ENCODE measurements at regions not wholly inside any gene's neighbourhood (a gene's known extent, or its start where the extent isn't known, plus 50 kb on each side); places are given as distances from the start of the nearest gene placed in this dataset.

DNA sequence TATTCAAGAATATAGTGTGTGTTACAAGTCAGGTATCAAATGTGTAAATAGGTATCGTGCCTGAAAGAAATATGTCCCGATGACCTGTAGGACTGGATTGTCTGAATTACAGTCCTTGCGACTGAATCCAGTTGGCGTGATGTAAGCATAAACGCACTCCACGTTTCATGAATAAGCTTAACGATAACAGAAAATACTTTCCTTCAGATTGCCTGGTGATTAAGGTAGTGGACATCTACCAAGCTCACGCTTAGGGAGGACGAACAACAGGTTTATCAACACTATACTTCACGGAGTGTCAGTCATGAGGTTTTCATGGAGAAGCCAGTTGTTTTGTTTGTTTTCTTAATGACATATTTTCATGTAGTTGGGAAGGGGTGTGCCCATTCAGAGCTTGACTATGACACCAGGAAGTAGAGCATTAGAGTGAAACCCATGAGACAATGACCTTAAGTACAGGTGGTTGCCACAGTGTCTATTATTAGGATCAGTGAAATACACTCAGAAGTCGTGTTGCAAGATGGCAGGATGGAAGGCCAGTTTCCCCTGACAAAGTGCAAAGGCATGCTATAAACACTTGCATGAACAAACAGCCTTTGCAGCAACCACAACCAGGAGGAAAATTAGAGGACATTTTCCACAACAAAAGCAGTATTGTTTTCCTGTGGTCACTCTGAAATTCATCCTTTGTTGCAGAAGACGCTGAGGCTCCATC, 305.8 kb upstream of the PRDM1 start:
- no peaks in the 10 kb centered on the region for H3K36me3 ChIP-seq
- no peak overlapping the region for H3K4me3 ChIP-seq
- peaks cover 4% of the 10 kb centered on the region for H3K9me3 ChIP-seq
- ATAC-seq: no peak
- DNase-seq: no peak
- no peaks in the 10 kb centered on the region for H3K27me3 ChIP-seq (ENCODE audit: low read depth)
- H3K4me1 ChIP-seq: no peaks in the 10 kb centered on the region
- TF ChIP-seq, protein P1, sequence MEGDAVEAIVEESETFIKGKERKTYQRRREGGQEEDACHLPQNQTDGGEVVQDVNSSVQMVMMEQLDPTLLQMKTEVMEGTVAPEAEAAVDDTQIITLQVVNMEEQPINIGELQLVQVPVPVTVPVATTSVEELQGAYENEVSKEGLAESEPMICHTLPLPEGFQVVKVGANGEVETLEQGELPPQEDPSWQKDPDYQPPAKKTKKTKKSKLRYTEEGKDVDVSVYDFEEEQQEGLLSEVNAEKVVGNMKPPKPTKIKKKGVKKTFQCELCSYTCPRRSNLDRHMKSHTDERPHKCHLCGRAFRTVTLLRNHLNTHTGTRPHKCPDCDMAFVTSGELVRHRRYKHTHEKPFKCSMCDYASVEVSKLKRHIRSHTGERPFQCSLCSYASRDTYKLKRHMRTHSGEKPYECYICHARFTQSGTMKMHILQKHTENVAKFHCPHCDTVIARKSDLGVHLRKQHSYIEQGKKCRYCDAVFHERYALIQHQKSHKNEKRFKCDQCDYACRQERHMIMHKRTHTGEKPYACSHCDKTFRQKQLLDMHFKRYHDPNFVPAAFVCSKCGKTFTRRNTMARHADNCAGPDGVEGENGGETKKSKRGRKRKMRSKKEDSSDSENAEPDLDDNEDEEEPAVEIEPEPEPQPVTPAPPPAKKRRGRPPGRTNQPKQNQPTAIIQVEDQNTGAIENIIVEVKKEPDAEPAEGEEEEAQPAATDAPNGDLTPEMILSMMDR (IDR thresholded peaks at IDR 0.05): no peak
- intact Hi-C loops (cut with DNase I): no loop called here
- no peak overlapping the region for H3K27ac ChIP-seq

DNA sequence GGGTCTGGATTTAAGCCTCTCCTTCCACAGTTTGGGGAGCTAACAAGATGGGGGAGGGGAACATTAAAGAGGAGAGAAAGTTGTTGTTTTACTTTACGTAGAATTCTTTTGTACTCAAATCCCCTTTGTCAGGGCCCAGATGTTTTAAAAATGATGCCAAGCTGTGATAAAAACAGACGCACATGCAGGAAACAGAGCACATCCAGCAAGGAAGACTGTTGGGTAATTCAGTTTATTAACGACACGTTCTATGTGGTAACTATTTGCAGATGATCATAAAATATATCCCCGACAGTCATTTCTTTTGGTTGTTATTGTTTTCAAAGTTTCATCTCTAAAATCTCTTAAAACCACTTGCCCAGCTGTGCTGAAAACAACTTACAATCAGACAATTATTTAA, 307.0 kb upstream of the PRDM1 start:
- peaks cover 14% of the 10 kb centered on the region for H3K9me3 ChIP-seq
- no peak overlapping the region for H3K4me3 ChIP-seq
- intact Hi-C loops (cut with DNase I): no loop called here
- no peak for DNase-seq
- no peaks in the 10 kb centered on the region for H3K27me3 ChIP-seq (ENCODE audit: low read depth)
- no peaks in the 10 kb centered on the region for H3K36me3 ChIP-seq
- TF ChIP-seq, protein P1 (IDR thresholded peaks at IDR 0.05): no peak
- no peak for ATAC-seq
- H3K4me1 ChIP-seq: no peaks in the 10 kb centered on the region
- no peak overlapping the region for H3K27ac ChIP-seq

DNA sequence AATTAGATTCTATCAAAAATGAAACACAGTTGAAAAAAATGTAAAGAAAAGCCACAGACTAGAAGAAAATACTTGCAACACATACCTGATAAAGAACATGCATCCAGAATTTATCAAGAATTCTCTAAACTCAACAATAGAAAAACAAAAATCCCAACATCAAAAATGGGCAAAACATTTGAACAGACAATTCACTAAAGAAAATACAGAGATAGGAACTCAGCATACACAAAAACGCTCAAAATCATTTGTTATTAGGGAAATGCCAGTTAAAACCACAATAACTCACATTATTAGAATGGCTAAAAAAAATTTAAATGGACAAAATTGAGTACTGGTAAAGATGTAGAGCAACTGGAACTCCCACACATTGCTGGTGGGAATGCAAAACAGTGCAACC, 311.0 kb upstream of the PRDM1 start:
- no peak overlapping the region for H3K27ac ChIP-seq
- intact Hi-C loops (cut with DNase I): no loop called here
- DNase-seq (no peak), ATAC-seq (no peak)
- H3K4me3 ChIP-seq: no peak overlapping the region
- H3K4me1 ChIP-seq: no peaks in the 10 kb centered on the region
- TF ChIP-seq, protein P1 (IDR thresholded peaks at IDR 0.05): no peak
- no peaks in the 10 kb centered on the region for H3K27me3 ChIP-seq (ENCODE audit: low read depth)
- H3K9me3 ChIP-seq: peaks cover 14% of the 10 kb centered on the region
- no peaks in the 10 kb centered on the region for H3K36me3 ChIP-seq

DNA sequence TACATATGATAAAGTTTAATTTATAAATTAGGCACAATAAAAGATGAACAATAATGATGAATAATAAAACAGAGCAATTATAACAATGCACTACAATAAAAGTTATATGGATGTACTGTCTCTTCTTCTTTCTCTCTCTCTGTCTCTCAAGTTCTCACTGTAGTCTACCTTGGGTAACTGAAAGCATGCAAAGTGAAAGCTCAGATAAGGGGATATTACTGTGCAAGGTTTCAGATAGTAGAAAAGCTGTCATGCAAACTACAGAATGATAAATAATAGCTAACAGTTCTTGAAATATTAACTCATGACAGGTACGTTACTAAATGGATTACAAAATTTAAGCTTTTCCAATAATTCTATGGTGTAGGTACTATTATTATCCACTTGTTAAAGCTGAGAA, 311.9 kb upstream of the PRDM1 start:
- Histone ChIP-seq H3K4me3 (no peak overlapping the region), H3K27me3 (ENCODE audit: low read depth) (no peaks in the 10 kb centered on the region), H3K4me1 (no peaks in the 10 kb centered on the region), H3K9me3 (peaks cover 14% of the 10 kb centered on the region), H3K27ac (no peak overlapping the region), H3K36me3 (no peaks in the 10 kb centered on the region)
- TF ChIP-seq, protein P1 (IDR thresholded peaks at IDR 0.05): no peak
- ATAC-seq: no peak
- DNase-seq: no peak
- intact Hi-C loops (cut with DNase I): no loop called here

DNA sequence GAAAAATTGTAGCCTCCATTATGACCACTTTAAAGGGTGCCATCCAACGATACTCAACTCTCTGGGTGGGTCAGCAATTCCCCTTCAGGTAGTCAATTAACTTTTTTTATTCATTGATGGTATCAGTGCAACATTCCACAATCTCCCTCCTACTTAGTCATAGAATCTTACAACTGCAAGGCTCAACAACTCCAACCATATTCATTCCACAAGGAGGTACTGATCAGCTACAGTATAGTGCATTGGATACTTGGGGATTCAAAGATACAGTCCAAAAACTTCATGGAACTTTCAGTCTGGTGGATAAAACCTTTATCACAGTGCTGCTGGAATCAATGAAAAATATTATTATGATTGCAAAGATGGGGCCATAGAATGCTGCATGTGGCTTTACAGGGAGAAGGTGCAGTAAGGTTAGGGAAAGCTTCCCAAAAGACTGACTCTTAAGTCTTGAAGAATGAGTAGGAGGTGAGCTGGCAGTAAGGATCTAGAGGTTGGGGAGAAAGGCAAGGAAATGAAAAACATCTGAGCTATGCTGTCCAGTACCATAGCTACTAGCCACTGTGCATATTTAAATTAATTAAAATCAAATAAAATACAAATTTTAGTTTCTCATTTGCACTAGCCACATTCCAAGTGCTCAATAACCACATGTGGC, 314.7 kb upstream of the PRDM1 start:
- TF ChIP-seq, protein P1 (IDR thresholded peaks at IDR 0.05): no peak
- no peak for DNase-seq

More for the DNA sequence above, 314.7 kb upstream of the PRDM1 start:
- intact Hi-C loops (cut with DNase I): no loop called here
- ATAC-seq: no peak
- H3K27ac ChIP-seq: no peak overlapping the region
- H3K27me3 ChIP-seq (ENCODE audit: low read depth): no peaks in the 10 kb centered on the region
- H3K36me3 ChIP-seq: no peaks in the 10 kb centered on the region
- no peak overlapping the region for H3K4me3 ChIP-seq
- no peaks in the 10 kb centered on the region for H3K4me1 ChIP-seq
- H3K9me3 ChIP-seq: peaks cover 14% of the 10 kb centered on the region

All from lower lobe of right lung (tissue), 2 donors.